OCI-LY1 (cell line): ENCODE measurements at regions not wholly inside any gene's neighbourhood (a gene's known extent, or its start where the extent isn't known, plus 50 kb on each side); places are given as distances from the start of the nearest gene placed in this dataset.

Experiments used
- CTCF ChIP-seq: fragments of 200-600 bp; sonication (generic), shearing (Covaris generic); IDR thresholded peaks from 2 replicates; pipeline ENCODE4 v1.5.1; 2017; ENCODE audit warnings: mild to moderate bottlenecking, antibody characterized with exemption, low read length, moderate library complexity, mixed read lengths
- EZH2 ChIP-seq: fragments of 200-600 bp; sonication (generic), shearing (Covaris generic); IDR thresholded peaks from 2 replicates; pipeline ENCODE4 v1.8.0; 2017; ENCODE audit warnings: borderline replicate concordance, mixed run types, mild to moderate bottlenecking, antibody characterized with exemption, low read length, moderate library complexity, mixed read lengths

GRCh38 chr14:55908106-55908505 is 210.1 kb upstream of the PELI2 start:
- no peak for TF ChIP-seq CTCF
- TF ChIP-seq EZH2, result no peak
